Transverse colon (tissue), 4 donors: ENCODE measurements at regions not wholly inside any gene's neighbourhood (a gene's known extent, or its start where the extent isn't known, plus 50 kb on each side); places are given as distances from the start of the nearest gene placed in this dataset.

ENCODE experiments used
- EP300 ChIP-seq: sonication (generic); formaldehyde crosslinking; IDR thresholded peaks from one replicate; pipeline ENCODE4 v1.6.1; 2017; ENCODE audit warnings: antibody characterized with exemption, low read depth
- POLR2A ChIP-seq: fragments of 450-650 bp; IDR thresholded peaks from one replicate; pipeline ENCODE4 v1.6.1; 2016; ENCODE audit warnings: antibody characterized with exemption, mild to moderate bottlenecking, moderate library complexity
- POLR2AphosphoS5 ChIP-seq, 3 donors: sonication (generic); formaldehyde crosslinking; IDR thresholded peaks; one replicate each; pipeline ENCODE4 v1.6.1; 2016; ENCODE audit warnings: antibody characterized with exemption in 3 of 3
- TF ChIP-seq, protein P1 (sequence below), 5 experiments: fragments of 200-600 bp in 3 of 5; fragments of 450-650 bp in 2 of 5; sonication (generic) in 3 of 5; IDR thresholded peaks; 1 replicate in 2 of 5; 2 replicates in 3 of 5; pipeline ENCODE4 v1.5.1; 2016 to 2017; ENCODE audit warnings: antibody characterized with exemption in 5 of 5, inconsistent platforms in 3 of 5, mild to moderate bottlenecking in 2 of 5, moderate library complexity in 1 of 5

GRCh38 chr6:28774292-28775051, 149.3 kb downstream of the TRIM27 start:
- TF ChIP-seq EP300 = no peak
- TF ChIP-seq, protein P1, sequence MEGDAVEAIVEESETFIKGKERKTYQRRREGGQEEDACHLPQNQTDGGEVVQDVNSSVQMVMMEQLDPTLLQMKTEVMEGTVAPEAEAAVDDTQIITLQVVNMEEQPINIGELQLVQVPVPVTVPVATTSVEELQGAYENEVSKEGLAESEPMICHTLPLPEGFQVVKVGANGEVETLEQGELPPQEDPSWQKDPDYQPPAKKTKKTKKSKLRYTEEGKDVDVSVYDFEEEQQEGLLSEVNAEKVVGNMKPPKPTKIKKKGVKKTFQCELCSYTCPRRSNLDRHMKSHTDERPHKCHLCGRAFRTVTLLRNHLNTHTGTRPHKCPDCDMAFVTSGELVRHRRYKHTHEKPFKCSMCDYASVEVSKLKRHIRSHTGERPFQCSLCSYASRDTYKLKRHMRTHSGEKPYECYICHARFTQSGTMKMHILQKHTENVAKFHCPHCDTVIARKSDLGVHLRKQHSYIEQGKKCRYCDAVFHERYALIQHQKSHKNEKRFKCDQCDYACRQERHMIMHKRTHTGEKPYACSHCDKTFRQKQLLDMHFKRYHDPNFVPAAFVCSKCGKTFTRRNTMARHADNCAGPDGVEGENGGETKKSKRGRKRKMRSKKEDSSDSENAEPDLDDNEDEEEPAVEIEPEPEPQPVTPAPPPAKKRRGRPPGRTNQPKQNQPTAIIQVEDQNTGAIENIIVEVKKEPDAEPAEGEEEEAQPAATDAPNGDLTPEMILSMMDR (IDR thresholded peaks at IDR 0.05) = no peak
- no peak for TF ChIP-seq POLR2A
- no peak for TF ChIP-seq POLR2AphosphoS5 (IDR thresholded peaks at IDR 0.05)
